KMS-11 (cell line): ENCODE measurements at regions not wholly inside any gene's neighbourhood (a gene's known extent, or its start where the extent isn't known, plus 50 kb on each side); places are given as distances from the start of the nearest gene placed in this dataset.

Experiments
- H2AFZ ChIP-seq: fragments of 200-600 bp; sonication (generic); 2 replicates; pipeline ENCODE4 v1.6.1; 2016; ENCODE audit warnings: antibody characterized with exemption, mixed run types, low read depth
- H3K27ac ChIP-seq: fragments of 200-600 bp; sonication (generic); 2 replicates; pipeline ENCODE4 v1.6.1; 2016; ENCODE audit warnings: mild to moderate bottlenecking, mixed run types
- H3K27me3 ChIP-seq: fragments of 200-600 bp; sonication (generic); 2 replicates; pipeline ENCODE4 v1.6.1; 2017; ENCODE audit warnings: mild to moderate bottlenecking, low read depth, mixed run types, moderate library complexity; ENCODE audit not compliant: insufficient read depth
- H3K36me3 ChIP-seq: fragments of 200-600 bp; sonication (generic); 2 replicates; pipeline ENCODE4 v1.6.1; 2017; ENCODE audit warnings: mild to moderate bottlenecking, mixed run types; ENCODE audit not compliant: insufficient read depth
- H3K4me1 ChIP-seq: fragments of 200-600 bp; sonication (generic); 2 replicates; pipeline ENCODE4 v1.6.1; 2016; ENCODE audit warnings: mild to moderate bottlenecking, low read depth, mixed run types; ENCODE audit not compliant: poor library complexity, severe bottlenecking
- H3K4me2 ChIP-seq: fragments of 200-600 bp; sonication (generic); 2 replicates; pipeline ENCODE4 v1.7.0; 2016; ENCODE audit warnings: mild to moderate bottlenecking, mixed run types
- H3K4me3 ChIP-seq: fragments of 200-600 bp; sonication (generic); IDR thresholded peaks from 2 replicates; pipeline ENCODE4 v1.6.1; 2017; ENCODE audit warnings: low read depth, low read length, mixed read lengths; ENCODE audit not compliant: insufficient read depth
- H3K79me2 ChIP-seq: fragments of 200-600 bp; sonication (generic); 2 replicates; pipeline ENCODE4 v1.6.1; 2016; ENCODE audit warnings: low read depth, mixed run types; ENCODE audit not compliant: insufficient read depth
- H3K9ac ChIP-seq: fragments of 200-600 bp; sonication (generic); 2 replicates; pipeline ENCODE4 v1.6.1; 2016; ENCODE audit warnings: mild to moderate bottlenecking, mixed run types
- H4K20me1 ChIP-seq: fragments of 200-600 bp; sonication (generic); 2 replicates; pipeline ENCODE4 v1.6.1; 2016; ENCODE audit warnings: mild to moderate bottlenecking, mixed run types; ENCODE audit not compliant: insufficient read depth
- CTCF ChIP-seq: fragments of 200-600 bp; sonication (generic); conservative IDR thresholded peaks from 2 replicates; pipeline ENCODE4 v1.6.1; 2017; ENCODE audit warnings: low read depth, mild to moderate bottlenecking, antibody characterized with exemption, low read length, moderate library complexity, mixed read lengths

- Histone ChIP-seq H3K9ac (no peak overlapping the region), H3K4me3 (no peak overlapping the region), H3K4me1 (no peaks in the 10 kb centered on the region), H3K27ac (no peak overlapping the region), H3K79me2 (no peaks in the 10 kb centered on the region), H3K36me3 (no peaks in the 10 kb centered on the region), H2AFZ (no peak overlapping the region), H4K20me1 (no peaks in the 10 kb centered on the region), H3K4me2 (no peak overlapping the region), H3K27me3 (no peaks in the 10 kb centered on the region)
- TF ChIP-seq CTCF, result no peak
Measured at GRCh38 chr2:198232281-198232680, 427.9 kb downstream of the PLCL1 start.

- H3K4me3 ChIP-seq, result no peak overlapping the region
- no peaks in the 10 kb centered on the region for H3K36me3 ChIP-seq
- no peaks in the 10 kb centered on the region for H3K4me1 ChIP-seq
- H3K4me2 ChIP-seq, result no peak overlapping the region
- H3K79me2 ChIP-seq, result no peaks in the 10 kb centered on the region
- no peak for TF ChIP-seq CTCF
- no peak overlapping the region for H2AFZ ChIP-seq
- H3K27ac ChIP-seq, result no peak overlapping the region
- H3K9ac ChIP-seq, result no peak overlapping the region
- H4K20me1 ChIP-seq, result no peaks in the 10 kb centered on the region
- H3K27me3 ChIP-seq, result no peaks in the 10 kb centered on the region
Measured at GRCh38 chr2:198231562-198231961, 427.2 kb downstream of the PLCL1 start.

GRCh38 chr2:198220763-198221610, 416.6 kb downstream of the PLCL1 start:
- Histone ChIP-seq H3K4me1 (no peaks in the 10 kb centered on the region), H2AFZ (no peak overlapping the region), H3K27ac (no peak overlapping the region), H3K79me2 (no peaks in the 10 kb centered on the region), H3K4me2 (no peak overlapping the region), H3K27me3 (no peaks in the 10 kb centered on the region), H3K4me3 (no peak overlapping the region), H4K20me1 (no peaks in the 10 kb centered on the region), H3K36me3 (no peaks in the 10 kb centered on the region), H3K9ac (no peak overlapping the region)
- no peak for TF ChIP-seq CTCF

- H3K4me3 ChIP-seq, result no peak overlapping the region
- H3K4me1 ChIP-seq, result peaks cover 3% of the 10 kb centered on the region
- H3K4me2 ChIP-seq, result no peak overlapping the region
- H3K27me3 ChIP-seq, result no peaks in the 10 kb centered on the region
- H3K79me2 ChIP-seq, result no peaks in the 10 kb centered on the region
- H2AFZ ChIP-seq, result no peak overlapping the region
- no peaks in the 10 kb centered on the region for H4K20me1 ChIP-seq
- no peak overlapping the region for H3K9ac ChIP-seq
- TF ChIP-seq CTCF, result no peak
- no peaks in the 10 kb centered on the region for H3K36me3 ChIP-seq
- H3K27ac ChIP-seq, result no peak overlapping the region
Measured at GRCh38 chr2:198219292-198219691, 414.9 kb downstream of the PLCL1 start.
